ENCODE measurements at regions not wholly inside any gene's neighbourhood (a gene's known extent, or its start where the extent isn't known, plus 50 kb on each side); places are given as distances from the start of the nearest gene placed in this dataset.

DNA sequence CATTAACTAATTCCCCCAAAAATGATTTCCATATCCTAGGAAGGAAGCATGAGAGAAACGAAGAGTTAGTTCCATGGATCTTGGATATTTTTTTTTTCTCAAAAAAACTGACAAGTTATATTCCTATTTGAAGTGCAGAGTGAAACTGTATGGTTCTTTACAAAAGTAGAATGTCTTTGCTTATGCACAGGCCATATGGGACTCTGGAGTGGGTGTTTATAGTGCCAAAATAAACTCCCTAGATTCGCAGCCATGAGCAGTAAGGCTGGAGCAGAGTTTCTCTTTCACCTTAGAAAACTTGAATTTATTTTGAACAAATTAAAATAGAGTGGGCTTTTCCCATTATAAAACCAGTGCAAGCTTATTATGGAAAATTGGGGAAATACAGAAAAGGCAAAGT lies 239.7 kb downstream of the PDCD6IP start:
- TF ChIP-seq CTCF (IDR thresholded peaks at IDR 0.05) (no peak), EZH2 (IDR thresholded peaks at IDR 0.05; ENCODE audit: borderline replicate concordance, insufficient read depth, low read depth, low read length, poor library complexity, severe bottlenecking) (no peak)
